Retinal pigment epithelial cell (primary cell): ENCODE measurements at regions not wholly inside any gene's neighbourhood (a gene's known extent, or its start where the extent isn't known, plus 50 kb on each side); places are given as distances from the start of the nearest gene placed in this dataset.

Experiments used
- DNase-seq: peaks from one replicate; pipeline ENCODE4 v3.0.0-alpha.2; 2010; ENCODE audit warnings: low read depth
- H3K4me3 ChIP-seq: 2 replicates; pipeline ENCODE4 v1.5.1; 2011; ENCODE audit warnings: mild to moderate bottlenecking, low read length, control low read depth, moderate library complexity
- CTCF ChIP-seq: conservative IDR thresholded peaks from 2 replicates; pipeline ENCODE4 v1.5.1; 2011; ENCODE audit warnings: low read depth, low read length, control low read depth, inconsistent platforms

GRCh38 chr10:78301481-78301880 lies 267.8 kb downstream of the RPS24 start:
- no peak overlapping the region for H3K4me3 ChIP-seq
- no peak for DNase-seq
- TF ChIP-seq CTCF: no peak

GRCh38 chr10:78301891-78302738 lies 268.5 kb downstream of the RPS24 start:
- peak; percentile 51 for TF ChIP-seq CTCF
- peak overlapping the region; percentile 61 for H3K4me3 ChIP-seq
- DNase-seq: no peak

DNA sequence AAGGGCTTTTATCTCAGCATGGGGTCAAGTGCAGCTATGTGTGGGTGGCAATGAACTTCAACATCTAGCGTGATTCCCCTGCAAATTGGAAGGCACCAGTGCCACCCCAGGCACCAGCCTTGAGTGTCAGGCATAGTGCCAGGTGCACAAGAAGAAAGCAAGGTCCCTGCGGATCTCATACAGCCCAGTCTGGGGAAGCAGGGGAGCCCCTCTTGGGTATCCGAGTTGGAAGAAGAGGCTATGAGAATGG lies 269.0 kb downstream of the RPS24 start:
- no peak for DNase-seq
- H3K4me3 ChIP-seq: peak overlapping the region; percentile 61
- TF ChIP-seq CTCF: no peak

DNA sequence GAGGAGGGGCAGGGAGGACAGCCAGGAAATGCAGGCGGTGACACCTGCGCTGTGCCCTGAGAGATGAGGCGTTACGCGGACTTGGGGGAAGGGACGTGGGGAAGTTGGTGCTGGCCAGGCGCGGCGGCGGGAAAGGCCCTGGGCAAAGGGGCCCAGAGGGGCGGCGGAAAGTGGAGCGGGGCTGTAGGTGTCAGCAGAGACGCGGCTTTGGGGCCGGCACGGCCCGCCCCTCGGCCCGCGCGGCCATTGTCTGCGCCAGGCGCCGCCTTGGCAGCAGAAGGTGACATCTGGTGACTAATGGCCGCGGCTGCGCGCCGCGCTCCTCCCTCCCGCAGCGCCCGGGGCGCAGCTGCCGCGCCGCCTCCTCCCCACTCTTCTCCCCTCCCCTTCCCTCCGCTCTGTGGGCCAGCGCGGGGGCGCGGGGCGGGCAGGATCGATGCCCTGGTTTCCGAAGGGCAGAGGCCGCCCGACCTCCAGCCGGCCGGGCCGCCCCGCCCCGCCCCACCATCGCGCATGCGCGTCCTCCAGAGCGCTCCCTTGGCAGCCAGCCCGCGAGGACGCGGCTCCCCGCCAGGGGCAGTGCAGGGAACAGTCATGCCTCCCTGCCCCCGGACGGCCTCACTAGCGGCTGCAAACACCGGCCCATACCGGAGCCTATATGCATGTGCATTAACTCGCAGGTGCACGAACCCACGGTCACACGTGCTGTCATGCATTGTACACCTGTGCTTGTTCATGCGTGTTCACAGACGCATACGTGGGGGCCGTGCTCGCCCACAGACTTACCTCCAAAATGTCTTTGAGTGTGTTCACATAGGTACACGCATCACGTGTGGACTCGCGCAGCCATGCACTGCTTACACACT lies 269.6 kb downstream of the RPS24 start:
- TF ChIP-seq CTCF: peak; percentile 67
- H3K4me3 ChIP-seq: peak overlapping the region; percentile 61
- no peak for DNase-seq

- H3K4me3 ChIP-seq: no peak overlapping the region
- no peak for TF ChIP-seq CTCF
- DNase-seq: no peak
Observed at GRCh38 chr10:78304091-78305045, 270.7 kb downstream of the RPS24 start.

DNA sequence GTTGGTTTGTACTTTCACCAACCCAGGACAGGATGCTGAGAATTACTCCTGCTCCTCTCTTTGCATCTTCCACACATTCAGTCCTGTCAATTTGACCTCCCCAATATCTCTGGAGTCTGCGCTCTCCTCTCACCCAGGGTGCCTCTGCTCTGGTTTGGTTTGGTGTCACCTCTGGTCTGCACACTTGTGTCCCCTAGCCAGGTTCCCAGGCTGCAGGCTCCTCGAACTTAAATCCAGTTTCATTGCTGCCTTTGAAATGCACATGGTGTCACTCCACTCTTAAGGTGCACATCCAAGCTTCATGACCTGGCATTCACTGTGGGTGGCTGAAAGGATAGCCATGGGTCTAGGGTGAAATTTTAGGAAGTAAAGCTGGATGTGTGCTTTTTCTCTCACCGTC lies 271.6 kb downstream of the RPS24 start:
- H3K4me3 ChIP-seq: no peak overlapping the region
- no peak for DNase-seq
- TF ChIP-seq CTCF: no peak
